Mesenchymal stem cell (in vitro differentiated cells and primary cell): ENCODE measurements at regions not wholly inside any gene's neighbourhood (a gene's known extent, or its start where the extent isn't known, plus 50 kb on each side); places are given as distances from the start of the nearest gene placed in this dataset.

Experiments
- DNase-seq: peaks from one replicate; pipeline ENCODE4 v3.0.0-alpha.2; 2013
- H2AFZ ChIP-seq: one replicate; pipeline ENCODE4 v1.6.1; 2013; ENCODE audit warnings: low read depth, mild to moderate bottlenecking, control low read depth, inconsistent platforms, low read length, moderate library complexity
- H2AK5ac ChIP-seq: 2 replicates; pipeline ENCODE4 v1.6.1; 2013; ENCODE audit warnings: low read length, moderate library complexity, mild to moderate bottlenecking, inconsistent platforms; ENCODE audit not compliant: severe bottlenecking
- H2BK120ac ChIP-seq: one replicate; pipeline ENCODE4 v1.6.1; 2013; ENCODE audit warnings: low read depth, mild to moderate bottlenecking, inconsistent platforms, low read length, moderate library complexity
- H2BK12ac ChIP-seq, 2 experiments: one replicate each; pipeline ENCODE4 v1.6.1; 2013; ENCODE audit warnings: inconsistent platforms in 2 of 2, low read length in 2 of 2, mild to moderate bottlenecking in 2 of 2, moderate library complexity in 2 of 2, control low read depth in 1 of 2
- H2BK15ac ChIP-seq: one replicate; pipeline ENCODE4 v1.6.1; 2013; ENCODE audit warnings: mild to moderate bottlenecking, low read depth, inconsistent platforms; ENCODE audit not compliant: poor library complexity, severe bottlenecking
- H2BK5ac ChIP-seq: 2 replicates; pipeline ENCODE4 v1.6.1; 2013; ENCODE audit warnings: low read depth, mild to moderate bottlenecking, low read length, control low read depth, inconsistent platforms; ENCODE audit not compliant: poor library complexity, severe bottlenecking
- H3K14ac ChIP-seq, 2 experiments: one replicate each; pipeline ENCODE4 v1.6.1; 2013; ENCODE audit warnings: inconsistent platforms in 2 of 2, low read length in 2 of 2, control low read depth in 1 of 2, mild to moderate bottlenecking in 1 of 2, moderate library complexity in 1 of 2
- H3K18ac ChIP-seq, 2 experiments: one replicate each; pipeline ENCODE4 v1.6.1; 2013; ENCODE audit warnings: inconsistent platforms in 2 of 2, low read length in 2 of 2, control low read depth in 1 of 2, low read depth in 1 of 2, mild to moderate bottlenecking in 1 of 2
- H3K23ac ChIP-seq, 2 experiments: one replicate each; pipeline ENCODE4 v1.6.1; 2013; ENCODE audit warnings: inconsistent platforms in 2 of 2, low read length in 2 of 2, mild to moderate bottlenecking in 2 of 2, moderate library complexity in 2 of 2, control low read depth in 1 of 2
- H3K27ac ChIP-seq: 2 replicates; pipeline ENCODE4 v1.5.1; 2013; ENCODE audit warnings: mild to moderate bottlenecking, moderate library complexity, low read length, control low read depth, inconsistent platforms; ENCODE audit not compliant: poor library complexity, severe bottlenecking
- H3K27me3 ChIP-seq, 2 experiments: 2 replicates each; pipeline versions ENCODE4 v1.6.1 to v1.7.0; 2013; ENCODE audit warnings: low read length in 2 of 2, mild to moderate bottlenecking in 2 of 2, moderate library complexity in 2 of 2, control low read depth in 1 of 2, inconsistent platforms in 1 of 2; ENCODE audit not compliant: control insufficient read depth in 1 of 2, insufficient read depth in 1 of 2
- H3K36me3 ChIP-seq, 2 experiments: 2 replicates each; pipeline versions ENCODE4 v1.6.1 to v1.7.0; 2013; ENCODE audit warnings: low read length in 2 of 2, control low read depth in 1 of 2, inconsistent platforms in 1 of 2, low read depth in 1 of 2, mild to moderate bottlenecking in 1 of 2; ENCODE audit not compliant: insufficient read depth in 2 of 2, control insufficient read depth in 1 of 2
- H3K4ac ChIP-seq, 2 experiments: one replicate each; pipeline ENCODE4 v1.6.1; 2013; ENCODE audit warnings: inconsistent platforms in 2 of 2, low read length in 2 of 2, mild to moderate bottlenecking in 2 of 2, moderate library complexity in 2 of 2, control low read depth in 1 of 2, low read depth in 1 of 2
- H3K4me1 ChIP-seq: 2 replicates; pipeline ENCODE4 v1.6.1; 2013; ENCODE audit warnings: low read depth, low read length, control low read depth; ENCODE audit not compliant: control insufficient read depth, insufficient read depth
- H3K4me2 ChIP-seq: 2 replicates; pipeline ENCODE4 v1.6.1; 2013; ENCODE audit warnings: low read length, mild to moderate bottlenecking, inconsistent platforms; ENCODE audit not compliant: poor library complexity, severe bottlenecking
- H3K4me3 ChIP-seq, 2 experiments: 2 replicates each; pipeline versions ENCODE4 v1.5.1 to v1.7.0; 2013; ENCODE audit warnings: low read length in 2 of 2, mild to moderate bottlenecking in 2 of 2, control low read depth in 1 of 2, low read depth in 1 of 2; ENCODE audit not compliant: insufficient read depth in 1 of 2
- H3K79me1 ChIP-seq: replicated peaks from 2 replicates; pipeline ENCODE4 v1.6.1; 2013; ENCODE audit warnings: mild to moderate bottlenecking, control low read depth, low read length, inconsistent platforms; ENCODE audit not compliant: poor library complexity, severe bottlenecking
- H3K9ac ChIP-seq: 2 replicates; pipeline ENCODE4 v1.7.0; 2013; ENCODE audit warnings: mild to moderate bottlenecking, low read length, moderate library complexity
- H3K9me3 ChIP-seq: 2 replicates; pipeline ENCODE4 v1.7.0; 2013; ENCODE audit warnings: mild to moderate bottlenecking, low read length; ENCODE audit not compliant: control insufficient read depth
- H4K8ac ChIP-seq: one replicate; pipeline ENCODE4 v1.6.1; 2013; ENCODE audit warnings: inconsistent platforms, mild to moderate bottlenecking, low read length, moderate library complexity
- H4K91ac ChIP-seq: one replicate; pipeline ENCODE4 v1.6.1; 2013; ENCODE audit warnings: mild to moderate bottlenecking, low read length, inconsistent platforms
- WGBS: methylation state at CpG from one replicate; pipeline ENCODE4 v1.1.7; 2013; ENCODE audit warnings: mixed read lengths; 5-methylcytosine and 5-hydroxymethylcytosine counted together

- Histone ChIP-seq H3K4me3 (no peak overlapping the region), H3K36me3 (no peaks in the 10 kb centered on the region), H2BK5ac (no peak overlapping the region), H3K9me3 (no peaks in the 10 kb centered on the region), H3K4ac (no peak overlapping the region), H4K91ac (no peak overlapping the region), H4K8ac (no peak overlapping the region), H3K9ac (no peak overlapping the region), H2BK120ac (no peak overlapping the region), H2BK12ac (no peak overlapping the region), H3K18ac (no peak overlapping the region), H3K23ac (no peak overlapping the region), H3K79me1 (no peaks in the 10 kb centered on the region), H3K4me1 (no peaks in the 10 kb centered on the region), H2AFZ (no peak overlapping the region), H2AK5ac (no peak overlapping the region), H3K4me2 (no peak overlapping the region), H3K27ac (no peak overlapping the region), H2BK15ac (no peak overlapping the region), H3K14ac (no peak overlapping the region), H3K27me3 (peaks cover 0 to 19% of the 10 kb centered on the region in 2 experiments)
- peak; percentile 13 for DNase-seq
- WGBS, result 33% methylated on average over 1 of the region's 3 CpGs
Measured at GRCh38 chr11:112694813-112695212, 266.4 kb upstream of the NCAM1 start.

GRCh38 chr11:112697391-112698178 lies 263.6 kb upstream of the NCAM1 start:
- Histone ChIP-seq H3K4ac (no peak overlapping the region), H3K9me3 (no peaks in the 10 kb centered on the region), H3K23ac (no peak overlapping the region), H3K4me3 (no peak overlapping the region), H4K91ac (no peak overlapping the region), H3K27me3 (peaks cover 0 to 19% of the 10 kb centered on the region in 2 experiments), H2BK12ac (no peak overlapping the region), H2BK15ac (no peak overlapping the region), H2AK5ac (no peak overlapping the region), H3K36me3 (no peaks in the 10 kb centered on the region), H3K4me2 (no peak overlapping the region), H3K79me1 (no peaks in the 10 kb centered on the region), H3K14ac (no peak overlapping the region), H2AFZ (no peak overlapping the region), H2BK5ac (no peak overlapping the region), H3K9ac (no peak overlapping the region), H3K4me1 (no peaks in the 10 kb centered on the region), H4K8ac (no peak overlapping the region), H3K18ac (no peak overlapping the region), H2BK120ac (no peak overlapping the region), H3K27ac (no peak overlapping the region)
- DNase-seq, result no peak
- 76% methylated on average over 5 of the region's 10 CpGs for WGBS

GRCh38 chr11:112705148-112705547 lies 256.1 kb upstream of the NCAM1 start:
- H3K27me3 ChIP-seq, result peaks cover 0 to 3% of the 10 kb centered on the region in 2 experiments

GRCh38 chr11:112706863-112707262 lies 254.4 kb upstream of the NCAM1 start:
- Histone ChIP-seq H2AFZ (no peak overlapping the region), H4K8ac (no peak overlapping the region), H4K91ac (no peak overlapping the region), H3K9me3 (peaks cover 4% of the 10 kb centered on the region), H2BK120ac (no peak overlapping the region), H3K4ac (no peak overlapping the region), H2BK5ac (no peak overlapping the region), H3K27ac (no peak overlapping the region), H3K36me3 (no peaks in the 10 kb centered on the region), H2AK5ac (no peak overlapping the region), H3K9ac (no peak overlapping the region), H3K27me3 (peaks cover 0 to 3% of the 10 kb centered on the region in 2 experiments), H3K14ac (no peak overlapping the region), H2BK15ac (no peak overlapping the region), H3K4me1 (no peaks in the 10 kb centered on the region), H2BK12ac (no peak overlapping the region), H3K18ac (no peak overlapping the region), H3K4me3 (no peak overlapping the region), H3K4me2 (no peak overlapping the region), H3K23ac (no peak overlapping the region), H3K79me1 (no peaks in the 10 kb centered on the region)
- DNase-seq, result no peak
- 88% methylated on average over 1 of the region's 1 CpG for WGBS

More at GRCh38 chr11:112705148-112705547, 256.1 kb upstream of the NCAM1 start:
- Histone ChIP-seq H3K4me3 (no peak overlapping the region), H2BK15ac (no peak overlapping the region), H3K4me1 (no peaks in the 10 kb centered on the region), H4K8ac (no peak overlapping the region), H4K91ac (no peak overlapping the region), H3K23ac (no peak overlapping the region), H3K79me1 (no peaks in the 10 kb centered on the region), H3K4me2 (no peak overlapping the region), H2BK120ac (no peak overlapping the region), H2AFZ (no peak overlapping the region), H2BK5ac (no peak overlapping the region), H3K9ac (no peak overlapping the region), H3K9me3 (peaks cover 4% of the 10 kb centered on the region), H3K4ac (no peak overlapping the region), H3K27ac (no peak overlapping the region), H3K14ac (no peak overlapping the region), H3K18ac (no peak overlapping the region), H2AK5ac (no peak overlapping the region), H3K36me3 (no peaks in the 10 kb centered on the region), H2BK12ac (no peak overlapping the region)
- 77% methylated on average over 2 of the region's 2 CpGs for WGBS
- no peak for DNase-seq
